Glutamatergic neuron (in vitro differentiated cells): ENCODE measurements at regions not wholly inside any gene's neighbourhood (a gene's known extent, or its start where the extent isn't known, plus 50 kb on each side); places are given as distances from the start of the nearest gene placed in this dataset.

Experiments used
- DNase-seq: peaks from one replicate; pipeline ENCODE4 v3.0.0; 2022
- H3K27ac Mint-ChIP-seq: one replicate; pipeline ENCODE4 v1.8.0; 2020; ENCODE audit warnings: mild to moderate bottlenecking, mixed read lengths, inconsistent platforms; ENCODE audit not compliant: unreplicated experiment
- H3K27me3 Mint-ChIP-seq: one replicate; pipeline ENCODE4 v1.8.0; 2020; ENCODE audit warnings: mild to moderate bottlenecking, moderate library complexity, mixed read lengths, inconsistent platforms; ENCODE audit not compliant: unreplicated experiment
- H3K36me3 Mint-ChIP-seq: one replicate; pipeline ENCODE4 v1.8.0; 2020; ENCODE audit warnings: mild to moderate bottlenecking, mixed read lengths, inconsistent platforms; ENCODE audit not compliant: unreplicated experiment
- H3K4me1 Mint-ChIP-seq: one replicate; pipeline ENCODE4 v1.8.0; 2020; ENCODE audit warnings: mild to moderate bottlenecking, low read depth, mixed read lengths, inconsistent platforms; ENCODE audit not compliant: unreplicated experiment
- H3K4me3 Mint-ChIP-seq: one replicate; pipeline ENCODE4 v1.8.0; 2020; ENCODE audit warnings: mild to moderate bottlenecking, mixed read lengths, inconsistent platforms; ENCODE audit not compliant: unreplicated experiment
- H3K9me3 Mint-ChIP-seq: one replicate; pipeline ENCODE4 v1.8.0; 2020; ENCODE audit warnings: mild to moderate bottlenecking, moderate library complexity, mixed read lengths, inconsistent platforms; ENCODE audit not compliant: unreplicated experiment
- TF ChIP-seq, protein P1 (sequence below): fragments of 200-600 bp; sonication (generic); IDR thresholded peaks from one replicate; pipeline ENCODE4 v1.5.0; 2021; ENCODE audit not compliant: partially characterized antibody, unreplicated experiment

- H3K36me3 Mint-ChIP-seq: no peaks in the 10 kb centered on the region
- no peaks in the 10 kb centered on the region for H3K27me3 Mint-ChIP-seq
- no peak overlapping the region for H3K27ac Mint-ChIP-seq
- H3K4me3 Mint-ChIP-seq: no peak overlapping the region
- H3K4me1 Mint-ChIP-seq: no peaks in the 10 kb centered on the region
- TF ChIP-seq, protein P1, sequence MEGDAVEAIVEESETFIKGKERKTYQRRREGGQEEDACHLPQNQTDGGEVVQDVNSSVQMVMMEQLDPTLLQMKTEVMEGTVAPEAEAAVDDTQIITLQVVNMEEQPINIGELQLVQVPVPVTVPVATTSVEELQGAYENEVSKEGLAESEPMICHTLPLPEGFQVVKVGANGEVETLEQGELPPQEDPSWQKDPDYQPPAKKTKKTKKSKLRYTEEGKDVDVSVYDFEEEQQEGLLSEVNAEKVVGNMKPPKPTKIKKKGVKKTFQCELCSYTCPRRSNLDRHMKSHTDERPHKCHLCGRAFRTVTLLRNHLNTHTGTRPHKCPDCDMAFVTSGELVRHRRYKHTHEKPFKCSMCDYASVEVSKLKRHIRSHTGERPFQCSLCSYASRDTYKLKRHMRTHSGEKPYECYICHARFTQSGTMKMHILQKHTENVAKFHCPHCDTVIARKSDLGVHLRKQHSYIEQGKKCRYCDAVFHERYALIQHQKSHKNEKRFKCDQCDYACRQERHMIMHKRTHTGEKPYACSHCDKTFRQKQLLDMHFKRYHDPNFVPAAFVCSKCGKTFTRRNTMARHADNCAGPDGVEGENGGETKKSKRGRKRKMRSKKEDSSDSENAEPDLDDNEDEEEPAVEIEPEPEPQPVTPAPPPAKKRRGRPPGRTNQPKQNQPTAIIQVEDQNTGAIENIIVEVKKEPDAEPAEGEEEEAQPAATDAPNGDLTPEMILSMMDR: no peak
- no peak for DNase-seq
- no peaks in the 10 kb centered on the region for H3K9me3 Mint-ChIP-seq
Observed at GRCh38 chr10:36116731-36117130, 474.6 kb upstream of the FZD8 start.

- no peak overlapping the region for H3K4me3 Mint-ChIP-seq
Observed at GRCh38 chr10:36116040-36116439, 473.9 kb upstream of the FZD8 start.

DNA sequence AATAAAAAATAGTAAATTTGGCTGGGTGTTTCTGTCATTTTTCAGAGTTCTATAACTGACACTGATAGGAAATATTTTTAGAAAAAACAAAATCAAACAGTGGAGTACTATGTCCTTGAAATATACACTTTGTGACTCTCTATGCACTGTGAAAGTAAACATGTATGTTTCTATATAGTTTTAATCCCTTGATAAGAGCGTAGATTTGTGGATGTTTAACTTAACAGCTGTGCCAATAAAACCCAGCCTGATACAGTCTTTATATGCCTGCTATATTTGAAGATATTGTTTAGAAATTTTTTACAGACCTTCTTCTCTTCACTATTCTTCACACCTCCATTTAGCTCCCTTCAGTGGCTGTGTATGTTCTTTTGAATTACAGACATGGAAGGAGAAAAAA, 473.3 kb upstream of the FZD8 start:
- Mint-ChIP-seq H3K36me3 (no peaks in the 10 kb centered on the region), H3K27me3 (no peaks in the 10 kb centered on the region), H3K4me3 (no peak overlapping the region), H3K9me3 (no peaks in the 10 kb centered on the region), H3K27ac (no peak overlapping the region), H3K4me1 (no peaks in the 10 kb centered on the region)
- TF ChIP-seq, protein P1: no peak
- no peak for DNase-seq

More at GRCh38 chr10:36116040-36116439, 473.9 kb upstream of the FZD8 start:
- H3K36me3 Mint-ChIP-seq: no peaks in the 10 kb centered on the region
- H3K27ac Mint-ChIP-seq: no peak overlapping the region
- H3K4me1 Mint-ChIP-seq: no peaks in the 10 kb centered on the region
- no peaks in the 10 kb centered on the region for H3K9me3 Mint-ChIP-seq
- no peak for DNase-seq
- TF ChIP-seq, protein P1: no peak
- H3K27me3 Mint-ChIP-seq: no peaks in the 10 kb centered on the region

DNA sequence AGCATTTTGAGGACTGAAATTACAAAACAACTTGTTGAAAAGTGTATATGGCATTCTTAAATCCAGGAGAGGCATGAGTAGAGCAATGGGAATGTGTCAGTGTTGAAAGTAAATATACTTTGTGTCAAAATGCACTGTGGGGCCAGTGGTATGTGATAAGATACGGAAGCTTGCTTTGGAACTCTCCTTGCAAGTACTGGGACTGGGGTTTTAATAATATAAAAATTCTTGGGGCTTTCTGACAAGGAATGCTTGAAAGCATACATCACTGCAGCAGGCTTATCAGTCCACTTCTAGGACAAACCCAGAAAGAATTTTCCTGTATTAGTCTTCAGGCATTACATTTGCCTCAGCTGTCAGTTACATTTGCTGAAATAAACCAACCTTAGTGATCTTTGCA, 472.8 kb upstream of the FZD8 start:
- no peaks in the 10 kb centered on the region for H3K4me1 Mint-ChIP-seq
- H3K27ac Mint-ChIP-seq: no peak overlapping the region
- no peaks in the 10 kb centered on the region for H3K36me3 Mint-ChIP-seq
- H3K27me3 Mint-ChIP-seq: no peaks in the 10 kb centered on the region
- no peak for DNase-seq
- TF ChIP-seq, protein P1: no peak
- no peak overlapping the region for H3K4me3 Mint-ChIP-seq
- no peaks in the 10 kb centered on the region for H3K9me3 Mint-ChIP-seq

GRCh38 chr10:36114141-36114540, 472.0 kb upstream of the FZD8 start:
- H3K27me3 Mint-ChIP-seq: no peaks in the 10 kb centered on the region
- H3K27ac Mint-ChIP-seq: no peak overlapping the region
- no peak for DNase-seq
- no peaks in the 10 kb centered on the region for H3K9me3 Mint-ChIP-seq
- peaks cover 5% of the 10 kb centered on the region for H3K4me1 Mint-ChIP-seq
- TF ChIP-seq, protein P1: no peak
- H3K36me3 Mint-ChIP-seq: no peaks in the 10 kb centered on the region
- no peak overlapping the region for H3K4me3 Mint-ChIP-seq
